ENCODE measurements at regions not wholly inside any gene's neighbourhood (a gene's known extent, or its start where the extent isn't known, plus 50 kb on each side); places are given as distances from the start of the nearest gene placed in this dataset.

GRCh38 chr6:120302041-120302440 is 952.5 kb upstream of the MAN1A1 start (continued):
- TF ChIP-seq CTCF (conservative IDR thresholded peaks at IDR 0.05; ENCODE audit: low read depth in 2 of 2), result no peak

- no peak for TF ChIP-seq ZNF462 (CRISPR knock-in tag; IDR thresholded peaks at IDR 0.05)
- Histone ChIP-seq H4K20me1 (replicated peaks; ENCODE audit: insufficient read depth) (no peaks in the 10 kb centered on the region), H3K27me3 (ENCODE audit: insufficient read depth) (no peaks in the 10 kb centered on the region), H3K4me1 (ENCODE audit: insufficient read depth) (no peaks in the 10 kb centered on the region), H3K27ac (ENCODE audit: low read depth) (no peak overlapping the region), H3K4me3 (no peak overlapping the region), H3F3A (replicated peaks; ENCODE audit: low read depth) (no peaks in the 10 kb centered on the region), H3K4me2 (no peak overlapping the region), H3K79me2 (replicated peaks; ENCODE audit: insufficient read depth) (no peaks in the 10 kb centered on the region), H3K36me3 (ENCODE audit: insufficient read depth) (no peaks in the 10 kb centered on the region; the same call in 1 of the 2 replicates), H2AFZ (no peak overlapping the region), H3K9me2 (ENCODE audit: insufficient read depth) (no peaks in the 10 kb centered on the region)
- no peak overlapping the region for H3K4me3 Mint-ChIP-seq
- peaks cover 10% of the 10 kb centered on the region; the same call in 2 of the 3 replicates for H3K9me3 Mint-ChIP-seq
- no peaks in the 10 kb centered on the region for H3K36me3 Mint-ChIP-seq (ENCODE audit: low read depth)
- ATAC-seq (no peak), DNase-seq (ENCODE audit: low spot score) (no peak)
- H3K4me1 Mint-ChIP-seq, result no peaks in the 10 kb centered on the region
- peaks cover 2% of the 10 kb centered on the region for H3K27me3 Mint-ChIP-seq (ENCODE audit: insufficient read depth, low read depth, poor library complexity)
- no peak overlapping the region for H3K27ac Mint-ChIP-seq
Observed at GRCh38 chr6:120290964-120291363, 941.4 kb upstream of the MAN1A1 start.
